GM19455 (cell line): ENCODE measurements at regions not wholly inside any gene's neighbourhood (a gene's known extent, or its start where the extent isn't known, plus 50 kb on each side); places are given as distances from the start of the nearest gene placed in this dataset.
"Not testable (repeated sequence)": the region's sequence is repeated elsewhere in the genome, so short reads cannot be mapped to it uniquely, and the experiment has no call there.

ENCODE experiments used
- ATAC-seq: cut with Tn5 transposase; IDR thresholded peaks from one replicate; pipeline ENCODE4 v1.9.1; 2021; ENCODE audit not compliant: unreplicated experiment

DNA sequence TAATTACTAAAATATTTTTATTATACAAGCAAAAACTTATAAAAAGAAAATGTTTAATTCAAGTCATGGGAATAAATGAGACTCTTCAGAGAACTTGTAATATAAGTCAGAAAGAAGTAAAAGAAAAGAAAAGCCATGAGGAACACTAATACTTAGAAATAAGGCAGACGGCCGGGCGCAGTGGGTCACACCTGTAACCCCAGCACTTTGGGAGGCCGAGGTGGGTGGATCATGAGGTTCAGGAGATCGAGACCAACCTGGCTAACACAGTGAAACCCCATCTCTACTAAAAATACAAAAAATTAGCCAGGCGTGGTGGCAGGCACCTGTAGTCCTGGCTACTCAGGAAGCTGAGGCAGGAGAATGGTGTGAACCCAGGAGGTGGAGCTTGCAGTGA, 528.6 kb downstream of the IRS2 start:
- ATAC-seq, result not testable (repeated sequence)
